H1 (cell line): ENCODE measurements at regions not wholly inside any gene's neighbourhood (a gene's known extent, or its start where the extent isn't known, plus 50 kb on each side); places are given as distances from the start of the nearest gene placed in this dataset.

Source experiments
- CTCF ChIA-PET: fragments of 300-600 bp; sonication (Branson Sonifier 250); formaldehyde crosslinking; loops from one replicate; lab custom pipeline; 2021; ENCODE audit not compliant: partially characterized antibody; lab: Charles Lee
- POLR2A ChIA-PET: fragments of 300-600 bp; sonication (Branson Sonifier 250); formaldehyde crosslinking; loops from one replicate; lab custom pipeline; 2021; ENCODE audit warnings: inconsistent platforms; ENCODE audit not compliant: partially characterized antibody; lab: Charles Lee
- DNase-seq, 2 experiments: peaks; one replicate each; pipeline versions ENCODE4 v3.0.0 to v3.0.0-alpha.2; 2010 to 2022; ENCODE audit warnings: low spot score in 2 of 2, low read depth in 1 of 2, mixed read lengths in 1 of 2
- FAIRE-seq: peaks from 2 replicates; lab custom pipeline; 2011; peaks lifted over from hg19 to GRCh38; lab: Jason Lieb, UNC
- H2AFZ ChIP-seq: 2 replicates; pipeline ENCODE4 v1.8.1; 2012; ENCODE audit warnings: low read length, inconsistent platforms
- H2AK5ac ChIP-seq: 2 replicates; pipeline ENCODE4 v1.6.1; 2013; ENCODE audit warnings: low read depth, low read length
- H2BK120ac ChIP-seq: replicated peaks from 2 replicates; pipeline ENCODE3; 2013; ENCODE audit warnings: low read depth, low read length, inconsistent platforms
- H2BK12ac ChIP-seq: 2 replicates; pipeline ENCODE4 v1.6.1; 2013; ENCODE audit warnings: low read depth, low read length
- H2BK15ac ChIP-seq: 2 replicates; pipeline ENCODE4 v1.6.1; 2013; ENCODE audit warnings: low read length
- H2BK20ac ChIP-seq: 2 replicates; pipeline ENCODE4 v1.6.1; 2013; ENCODE audit warnings: low read length
- H2BK5ac ChIP-seq: 2 replicates; pipeline ENCODE4 v1.6.1; 2013; ENCODE audit warnings: low read depth, low read length
- H3K14ac ChIP-seq: 2 replicates; pipeline ENCODE4 v1.6.1; 2013; ENCODE audit warnings: inconsistent platforms; ENCODE audit not compliant: insufficient read length
- H3K18ac ChIP-seq: 2 replicates; pipeline ENCODE4 v1.6.1; 2013; ENCODE audit warnings: low read length; ENCODE audit errors: extremely low read depth
- H3K23ac ChIP-seq: 2 replicates; pipeline ENCODE4 v1.6.1; 2013; ENCODE audit warnings: inconsistent platforms; ENCODE audit not compliant: insufficient read length
- H3K23me2 ChIP-seq: 2 replicates; pipeline ENCODE4 v1.6.1; 2013; ENCODE audit warnings: low read depth, low read length
- H3K27ac ChIP-seq: 2 replicates; pipeline ENCODE4 v1.6.1; 2011; ENCODE audit warnings: low read depth, low read length, inconsistent platforms
- H3K27me3 ChIP-seq, 4 experiments: replicated peaks in 1 of 4; 1 replicate in 1 of 4; 2 replicates in 3 of 4; pipeline versions ENCODE4 v1.6.1 to v1.8.1; 2011 to 2013; ENCODE audit warnings: low read length in 3 of 4, mild to moderate bottlenecking in 3 of 4, inconsistent platforms in 2 of 4, mixed read lengths in 2 of 4, moderate library complexity in 1 of 4; ENCODE audit not compliant: control insufficient read depth in 3 of 4, insufficient read depth in 3 of 4; ENCODE audit errors: extremely low read depth in 1 of 4
- H3K36me3 ChIP-seq, 4 experiments: 2 replicates each; pipeline versions ENCODE4 v1.6.1 to v1.8.1; 2011 to 2013; ENCODE audit warnings: mild to moderate bottlenecking in 4 of 4, low read length in 3 of 4, moderate library complexity in 2 of 4, control low read depth in 1 of 4, inconsistent platforms in 1 of 4; ENCODE audit not compliant: insufficient read depth in 4 of 4, control insufficient read depth in 2 of 4
- H3K4ac ChIP-seq: replicated peaks from 2 replicates; pipeline ENCODE3; 2013; ENCODE audit warnings: low read length, low read depth, mixed read lengths, inconsistent platforms; ENCODE audit not compliant: insufficient read length
- H3K4me1 ChIP-seq, 4 experiments: replicated peaks in 1 of 4; 1 replicate in 1 of 4; 2 replicates in 3 of 4; pipeline versions ENCODE4 v1.6.1 to v1.8.1; 2011 to 2013; ENCODE audit warnings: low read length in 3 of 4, inconsistent platforms in 2 of 4, mixed read lengths in 1 of 4; ENCODE audit not compliant: insufficient read depth in 4 of 4, control insufficient read depth in 3 of 4
- H3K4me2 ChIP-seq, 2 experiments: 2 replicates each; pipeline versions ENCODE4 v1.6.1 to v1.8.1; 2011 to 2013; ENCODE audit warnings: low read depth in 2 of 2, low read length in 2 of 2, control low read depth in 1 of 2, inconsistent platforms in 1 of 2, mild to moderate bottlenecking in 1 of 2; ENCODE audit not compliant: insufficient read depth in 1 of 2
- H3K4me3 ChIP-seq, 4 experiments: fragments of 200-600, 300-600 bp in 1 of 4; sonication (generic), shearing (Covaris generic), sonication (Bioruptor Twin) in 1 of 4; 2 replicates each; pipeline versions ENCODE4 v1.5.1 to v1.8.1; 2011 to 2016; ENCODE audit warnings: low read length in 4 of 4, low read depth in 3 of 4, control low read depth in 2 of 4, inconsistent platforms in 2 of 4, mild to moderate bottlenecking in 2 of 4, mixed read lengths in 1 of 4, moderate library complexity in 1 of 4; ENCODE audit not compliant: insufficient read depth in 2 of 4; ENCODE audit errors: extremely low read depth in 1 of 4
- H3K56ac ChIP-seq: replicated peaks from 2 replicates; pipeline ENCODE3; 2013; ENCODE audit warnings: low read depth, mild to moderate bottlenecking, mixed read lengths, low read length, inconsistent platforms; ENCODE audit not compliant: insufficient read length
- H3K79me1 ChIP-seq: 2 replicates; pipeline ENCODE4 v1.6.1; 2013; ENCODE audit warnings: low read depth, low read length, control low read depth
- H3K79me2 ChIP-seq, 2 experiments: 2 replicates each; pipeline versions ENCODE4 v1.6.1 to v1.8.1; 2012 to 2013; ENCODE audit warnings: low read length in 2 of 2, mild to moderate bottlenecking in 2 of 2, inconsistent platforms in 1 of 2; ENCODE audit not compliant: insufficient read depth in 2 of 2, control insufficient read depth in 1 of 2
- H3K9ac ChIP-seq, 4 experiments: replicated peaks in 1 of 4; 1 replicate in 1 of 4; 2 replicates in 3 of 4; pipeline versions ENCODE4 v1.6.1 to v1.8.1; 2011 to 2013; ENCODE audit warnings: low read depth in 3 of 4, low read length in 3 of 4, control low read depth in 2 of 4, mild to moderate bottlenecking in 2 of 4, moderate library complexity in 2 of 4, inconsistent platforms in 1 of 4; ENCODE audit errors: extremely low read depth in 1 of 4
- H3K9me3 ChIP-seq, 2 experiments: 2 replicates each; pipeline versions ENCODE4 v1.6.1 to v1.8.1; 2012 to 2013; ENCODE audit warnings: mild to moderate bottlenecking in 2 of 2, moderate library complexity in 2 of 2, control low read depth in 1 of 2, inconsistent platforms in 1 of 2, low read depth in 1 of 2, low read length in 1 of 2, mixed read lengths in 1 of 2; ENCODE audit not compliant: insufficient read depth in 2 of 2
- H4K20me1 ChIP-seq, 2 experiments: replicated peaks in 1 of 2; 2 replicates each; pipeline versions ENCODE3 to v1.8.1; 2011 to 2013; ENCODE audit warnings: inconsistent platforms in 2 of 2, low read length in 2 of 2, mild to moderate bottlenecking in 1 of 2; ENCODE audit not compliant: insufficient read depth in 2 of 2, control insufficient read depth in 1 of 2
- H4K5ac ChIP-seq: 2 replicates; pipeline ENCODE4 v1.6.1; 2013; ENCODE audit warnings: low read length, low read depth, mixed read lengths, inconsistent platforms; ENCODE audit not compliant: insufficient read length
- H4K8ac ChIP-seq: 2 replicates; pipeline ENCODE4 v1.8.0; 2013; ENCODE audit warnings: mild to moderate bottlenecking, moderate library complexity, low read length, inconsistent platforms; ENCODE audit not compliant: insufficient read depth; ENCODE audit errors: extremely low read depth
- H4K91ac ChIP-seq: replicated peaks from 2 replicates; pipeline ENCODE3; 2013; ENCODE audit warnings: low read length, mixed read lengths, inconsistent platforms; ENCODE audit not compliant: insufficient read length
- ATF3 ChIP-seq: IDR thresholded peaks from 2 replicates; pipeline ENCODE4 v1.6.1; 2011; ENCODE audit warnings: low read depth, mild to moderate bottlenecking, low read length; ENCODE audit not compliant: insufficient read depth
- CHD2 ChIP-seq: IDR thresholded peaks from 2 replicates; pipeline ENCODE4 v1.6.1; 2012; ENCODE audit warnings: low read length, improper control_type of control experiment
- CTBP2 ChIP-seq: IDR thresholded peaks from 2 replicates; pipeline ENCODE4 v1.7.0; 2011; ENCODE audit warnings: borderline replicate concordance, mild to moderate bottlenecking, moderate library complexity, mixed read lengths, low read length; ENCODE audit not compliant: insufficient read depth, insufficient read length
- EGR1 ChIP-seq: IDR thresholded peaks from 2 replicates; pipeline ENCODE4 v1.6.1; 2011; ENCODE audit warnings: low read depth, low read length, borderline replicate concordance
- HDAC2 ChIP-seq, 2 experiments: fragments of 300-600 bp in 1 of 2; sonication (generic) in 1 of 2; IDR thresholded peaks; 2 replicates each; pipeline ENCODE4 v1.6.1; 2011 to 2012; ENCODE audit warnings: low read depth in 2 of 2, low read length in 2 of 2, mild to moderate bottlenecking in 2 of 2, moderate library complexity in 2 of 2, borderline replicate concordance in 1 of 2, inconsistent platforms in 1 of 2
- JUND ChIP-seq: IDR thresholded peaks from 2 replicates; pipeline ENCODE4 v1.6.1; 2011; ENCODE audit warnings: mild to moderate bottlenecking, improper control_type of control experiment, low read length
- MAFK ChIP-seq: IDR thresholded peaks from 2 replicates; pipeline ENCODE4 v1.6.1; 2012; ENCODE audit warnings: low read depth, mild to moderate bottlenecking, improper control_type of control experiment, low read length
- POU5F1 ChIP-seq: IDR thresholded peaks from 2 replicates; pipeline ENCODE4 v1.6.1; 2011; ENCODE audit warnings: low read depth, mild to moderate bottlenecking, low read length, moderate library complexity
- SIX5 ChIP-seq: IDR thresholded peaks from 2 replicates; pipeline ENCODE4 v1.6.1; 2011; ENCODE audit warnings: mild to moderate bottlenecking, low read depth, low read length
- TEAD4 ChIP-seq: IDR thresholded peaks from 2 replicates; pipeline ENCODE4 v1.6.1; 2012; ENCODE audit warnings: low read depth, low read length, inconsistent platforms, mixed read lengths
- WGBS, 2 experiments: shearing (Covaris generic) in 1 of 2; methylation state at CpG; one replicate each; pipeline versions ENCODE4 v1.1.6 to v1.1.7; 2013 to 2015; ENCODE audit warnings: low lambda C conversion rate in 2 of 2, mixed read lengths in 2 of 2, inconsistent platforms in 1 of 2, low coverage in 1 of 2, missing lambda C conversion rate in 1 of 2; ENCODE audit not compliant: insufficient replicate concordance in 2 of 2, insufficient coverage in 1 of 2, insufficient read length in 1 of 2; ENCODE audit errors: extremely low coverage in 1 of 2, missing lambda C conversion rate in 1 of 2; 5-methylcytosine and 5-hydroxymethylcytosine counted together

DNA sequence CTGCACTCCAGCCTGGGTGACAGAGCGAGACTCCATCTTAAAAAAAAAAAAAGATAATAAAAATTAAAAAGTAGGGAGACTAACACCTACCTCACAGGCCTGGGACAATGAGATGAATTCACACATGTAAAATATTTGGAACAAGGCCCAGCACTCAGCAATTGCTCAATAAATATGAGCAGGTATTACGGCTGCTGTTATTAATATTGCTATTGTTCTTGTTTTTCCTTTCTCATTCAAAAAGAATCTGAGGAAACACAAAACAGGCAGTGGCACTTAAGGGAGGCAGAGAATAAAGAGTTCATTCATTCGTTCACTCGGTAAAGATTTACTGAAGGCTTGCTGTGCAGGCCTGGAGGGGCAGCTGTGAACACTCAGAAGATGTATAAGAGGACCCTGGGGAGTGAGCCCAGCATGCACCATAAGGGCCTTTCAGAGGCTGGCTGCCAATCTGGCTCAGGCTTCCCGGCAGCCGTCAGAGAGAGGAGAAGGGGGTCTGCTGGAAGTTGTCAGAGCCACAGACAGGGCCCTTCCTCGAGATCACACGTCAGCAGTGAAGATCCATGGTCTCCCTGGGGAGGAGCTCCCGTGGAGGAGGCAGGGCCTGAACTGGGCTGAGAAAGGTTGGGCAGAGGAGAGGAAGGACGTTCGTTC, 51.6 kb upstream of the TCF20 start:
- WGBS, 2 experiments: 82% methylated on average over 11 of the region's 11 CpGs; no CpG with 5 or more reads in 1 of the 2 experiments
- Histone ChIP-seq H3K18ac (no peak overlapping the region), H3K23me2 (peaks cover 6% of the 10 kb centered on the region; the same call in 1 of the 2 replicates), H4K8ac (no peak overlapping the region; the same call in 1 of the 2 replicates), H2BK12ac (no peak overlapping the region), H4K20me1 (peaks cover 2 to 15% of the 10 kb centered on the region in 2 experiments), H3K4ac (no peak overlapping the region), H4K5ac (no peak overlapping the region), H2BK15ac (no peak overlapping the region), H2BK20ac (no peak overlapping the region), H3K23ac (no peak overlapping the region), H3K9ac (peak overlapping the region in 1 of 4 experiments; percentile 32; a peak in 1 of 7 replicates), H3K14ac (no peak overlapping the region), H3K9me3 (no peaks in the 10 kb centered on the region), H3K4me2 (no peak overlapping the region), H3K79me2 (no peaks in the 10 kb centered on the region), H3K56ac (no peak overlapping the region), H3K27ac (no peak overlapping the region), H3K4me1 (peaks cover 6 to 32% (median 17%) of the 10 kb centered on the region in 4 experiments), H4K91ac (no peak overlapping the region), H3K27me3 (no peaks in the 10 kb centered on the region), H2BK5ac (0 out of 2 replicates have a peak overlapping the region, but pooled peaks have one; percentile 4), H2BK120ac (no peak overlapping the region), H3K79me1 (peaks cover under 1% of the 10 kb centered on the region; the same call in 1 of the 2 replicates), H2AK5ac (no peak overlapping the region), H3K4me3 (no peak overlapping the region), H2AFZ (no peak overlapping the region), H3K36me3 (no peaks in the 10 kb centered on the region)
- ChIA-PET CTCF (interaction anchor here (0.7 to 3.4 kb wide), 4 partner anchors 9 to 153 kb away, joined by 3 to 16 read pairs (median 4); no protein-coding TSS in a partner anchor), POLR2A (interaction anchor here (0.9 to 1.3 kb wide), 4 partner anchors 10 to 54 kb away, joined by 3 read pairs; no protein-coding TSS in a partner anchor)
- FAIRE-seq (no peak), DNase-seq (no peak)
- TF ChIP-seq CTBP2: no peak
- no peak for TF ChIP-seq EGR1
- TF ChIP-seq MAFK: no peak
- TF ChIP-seq CHD2: no peak
- TF ChIP-seq ATF3: no peak
- no peak for TF ChIP-seq JUND
- no peak for TF ChIP-seq POU5F1
- TF ChIP-seq HDAC2 (IDR thresholded peaks at IDR 0.05; ENCODE audit: borderline replicate concordance in 1 of 2, low read depth in 2 of 2, low read length in 2 of 2): no peak
- no peak for TF ChIP-seq SIX5
- TF ChIP-seq TEAD4: no peak
